H1 (cell line): ENCODE measurements at regions not wholly inside any gene's neighbourhood (a gene's known extent, or its start where the extent isn't known, plus 50 kb on each side); places are given as distances from the start of the nearest gene placed in this dataset.

Experiments
- ASH2L ChIP-seq: fragments of 200-600, 300-600 bp; sonication (generic); IDR thresholded peaks from one replicate; pipeline ENCODE4 v1.7.1; 2017; ENCODE audit warnings: low read length
- ATF3 ChIP-seq: IDR thresholded peaks from 2 replicates; pipeline ENCODE4 v1.6.1; 2011; ENCODE audit warnings: low read depth, mild to moderate bottlenecking, low read length; ENCODE audit not compliant: insufficient read depth
- BCL11A ChIP-seq, 2 experiments: IDR thresholded peaks; one replicate each; pipeline ENCODE4 v1.6.1; 2011; ENCODE audit warnings: low read depth in 2 of 2, low read length in 2 of 2, mild to moderate bottlenecking in 2 of 2
- CTCF ChIP-seq, 3 experiments: IDR thresholded peaks; 1 replicate in 2 of 3; 2 replicates in 1 of 3; pipeline versions ENCODE4 v1.5.1 to v1.6.1; 2011; ENCODE audit warnings: low read length in 3 of 3, mild to moderate bottlenecking in 3 of 3, inconsistent platforms in 2 of 3, low read depth in 1 of 3, moderate library complexity in 1 of 3; ENCODE audit not compliant: insufficient read depth in 1 of 3; ENCODE audit errors: control extremely low read depth in 1 of 3
- EZH2 ChIP-seq: fragments of 200-600 bp; sonication (generic); IDR thresholded peaks from 2 replicates; pipeline ENCODE4 v1.7.1; 2012; ENCODE audit warnings: low read depth, mild to moderate bottlenecking, moderate library complexity, low read length, inconsistent platforms; ENCODE audit not compliant: severe bottlenecking
- FOSL1 ChIP-seq: IDR thresholded peaks from 2 replicates; pipeline ENCODE4 v1.6.1; 2011; ENCODE audit warnings: mild to moderate bottlenecking, low read depth, low read length, moderate library complexity; ENCODE audit not compliant: insufficient read depth
- HDAC2 ChIP-seq, 2 experiments: fragments of 300-600 bp in 1 of 2; sonication (generic) in 1 of 2; IDR thresholded peaks; 2 replicates each; pipeline ENCODE4 v1.6.1; 2011 to 2012; ENCODE audit warnings: low read depth in 2 of 2, low read length in 2 of 2, mild to moderate bottlenecking in 2 of 2, moderate library complexity in 2 of 2, borderline replicate concordance in 1 of 2, inconsistent platforms in 1 of 2
- JUN ChIP-seq: IDR thresholded peaks from 2 replicates; pipeline ENCODE4 v1.6.1; 2011; ENCODE audit warnings: low read depth, mild to moderate bottlenecking, improper control_type of control experiment, low read length
- MAX ChIP-seq: IDR thresholded peaks from 2 replicates; pipeline ENCODE4 v1.6.1; 2012; ENCODE audit warnings: inconsistent platforms
- POLR2AphosphoS5 ChIP-seq: IDR thresholded peaks from 2 replicates; pipeline ENCODE4 v1.6.1; 2011; ENCODE audit warnings: low read depth, low read length
- RAD21 ChIP-seq, 2 experiments: IDR thresholded peaks in 1 of 2; conservative IDR thresholded peaks in 1 of 2; 2 replicates each; pipeline ENCODE4 v1.6.1; 2011; ENCODE audit warnings: low read depth in 2 of 2, low read length in 2 of 2, improper control_type of control experiment in 1 of 2, inconsistent platforms in 1 of 2, mild to moderate bottlenecking in 1 of 2, moderate library complexity in 1 of 2
- SP1 ChIP-seq: IDR thresholded peaks from 2 replicates; pipeline ENCODE4 v1.6.1; 2011; ENCODE audit warnings: low read depth, low read length
- TBP ChIP-seq: IDR thresholded peaks from 2 replicates; pipeline ENCODE4 v1.6.1; 2011; ENCODE audit warnings: low read depth, low read length, improper control_type of control experiment

- TF ChIP-seq HDAC2 (IDR thresholded peaks at IDR 0.05; ENCODE audit: borderline replicate concordance in 1 of 2, low read depth in 2 of 2, low read length in 2 of 2) (no peak), EZH2 (no peak), FOSL1 (no peak), BCL11A (IDR thresholded peaks at IDR 0.05; ENCODE audit: low read depth in 2 of 2, low read length in 2 of 2) (no peak), CTCF (IDR thresholded peaks at IDR 0.05; ENCODE audit: control extremely low read depth in 1 of 3, insufficient read depth in 1 of 3, low read depth in 1 of 3, low read length in 3 of 3) (no peak), MAX (no peak), TBP (no peak), ASH2L (no peak), RAD21 (IDR thresholded peaks at IDR 0.05 in 1 of 2, conservative IDR thresholded peaks at IDR 0.05 in 1 of 2; ENCODE audit: low read depth in 2 of 2, low read length in 2 of 2) (no peak), SP1 (no peak), ATF3 (no peak), POLR2AphosphoS5 (no peak), JUN (no peak)
These were observed 194.4 kb upstream of the PRSS1 start for GRCh38 chr7:142554560-142555532.
